ENCODE measurements at regions not wholly inside any gene's neighbourhood (a gene's known extent, or its start where the extent isn't known, plus 50 kb on each side); places are given as distances from the start of the nearest gene placed in this dataset.

- no peak for DNase-seq
These were observed 138.3 kb downstream of the CD83 start for GRCh38 chr6:14255916-14256315.

- DNase-seq: no peak
These were observed 140.5 kb downstream of the CD83 start for GRCh38 chr6:14258117-14258516.

GRCh38 chr6:14258695-14259593 lies 141.4 kb downstream of the CD83 start:
- peak; percentile 39 for DNase-seq

- peak; percentile 50 for DNase-seq
These were observed 142.1 kb downstream of the CD83 start for GRCh38 chr6:14259594-14260152.

GRCh38 chr6:14260839-14261238 lies 143.3 kb downstream of the CD83 start:
- DNase-seq: no peak

GRCh38 chr6:14263881-14264424 lies 146.4 kb downstream of the CD83 start:
- DNase-seq: no peak

- peak; percentile 75 for DNase-seq
These were observed 147.8 kb downstream of the CD83 start for GRCh38 chr6:14265049-14266021.

- no peak for DNase-seq
These were observed 148.7 kb downstream of the CD83 start for GRCh38 chr6:14266266-14266665.

GRCh38 chr6:14267885-14268660 lies 150.5 kb downstream of the CD83 start:
- no peak for DNase-seq

- no peak for DNase-seq
These were observed 151.9 kb downstream of the CD83 start for GRCh38 chr6:14269436-14269835.

GRCh38 chr6:14270142-14270893 lies 152.7 kb downstream of the CD83 start:
- DNase-seq: no peak

GRCh38 chr6:14270925-14271788 lies 153.6 kb downstream of the CD83 start:
- DNase-seq: peak; percentile 18

- DNase-seq: no peak
These were observed 154.5 kb downstream of the CD83 start for GRCh38 chr6:14271789-14272736.

- DNase-seq: no peak
These were observed 155.1 kb downstream of the CD83 start for GRCh38 chr6:14272737-14273085.

- DNase-seq: no peak
These were observed 155.6 kb downstream of the CD83 start for GRCh38 chr6:14273191-14273590.

- no peak for DNase-seq
These were observed 156.4 kb downstream of the CD83 start for GRCh38 chr6:14274016-14274415.

GRCh38 chr6:14274546-14275492 lies 157.2 kb downstream of the CD83 start:
- DNase-seq: no peak

GRCh38 chr6:14275493-14275851 lies 157.9 kb downstream of the CD83 start:
- no peak for DNase-seq

Measured in NCI-H2171 treated with DMSO at 0.1 percent for 48 hours (cell line).